HEK293 (cell line): ENCODE measurements at regions not wholly inside any gene's neighbourhood (a gene's known extent, or its start where the extent isn't known, plus 50 kb on each side); places are given as distances from the start of the nearest gene placed in this dataset.
A peak's percentile ranks its signal among the peaks of the same experiment; 100 is the strongest.

ENCODE experiments used
- AEBP2 ChIP-seq: fragments of 450-650 bp; formaldehyde crosslinking; IDR thresholded peaks from 2 replicates; pipeline ENCODE4 v1.5.1; 2016; ENCODE audit warnings: missing biosample characterization, missing genetic modification characterization, borderline replicate concordance
- HOXC10 ChIP-seq: sonication (generic); formaldehyde crosslinking; IDR thresholded peaks from 2 replicates; pipeline ENCODE4 v1.8.1; 2023; ENCODE audit warnings: mild to moderate bottlenecking, missing genetic modification reagents
- ZBTB6 ChIP-seq: fragments of 450-650 bp; formaldehyde crosslinking; IDR thresholded peaks from 2 replicates; pipeline ENCODE4 v1.5.1; 2017; ENCODE audit warnings: missing biosample characterization, missing genetic modification characterization
- ZEB2 ChIP-seq: fragments of 450-650 bp; formaldehyde crosslinking; IDR thresholded peaks from 2 replicates; pipeline ENCODE4 v1.5.1; 2016; ENCODE audit warnings: missing biosample characterization, missing genetic modification characterization
- ZFHX2 ChIP-seq: fragments of 450-650 bp; formaldehyde crosslinking; conservative IDR thresholded peaks from 2 replicates; pipeline ENCODE4 v1.5.1; 2016; ENCODE audit warnings: missing biosample characterization, missing genetic modification characterization
- ZNF132 ChIP-seq: fragments of 450-650 bp; formaldehyde crosslinking; IDR thresholded peaks from 2 replicates; pipeline ENCODE4 v1.5.1; 2017; ENCODE audit warnings: missing biosample characterization, missing genetic modification characterization, borderline replicate concordance
- ZNF157 ChIP-seq: fragments of 450-650 bp; formaldehyde crosslinking; IDR thresholded peaks from 2 replicates; pipeline ENCODE4 v1.5.1; 2016; ENCODE audit warnings: missing biosample characterization, missing genetic modification characterization
- ZNF16 ChIP-seq: fragments of 450-650 bp; formaldehyde crosslinking; IDR thresholded peaks from 2 replicates; pipeline ENCODE4 v1.5.1; 2016; ENCODE audit warnings: low read depth, missing biosample characterization, missing genetic modification characterization
- ZNF174 ChIP-seq: fragments of 450-650 bp; formaldehyde crosslinking; IDR thresholded peaks from 2 replicates; pipeline ENCODE4 v1.5.0; 2017; ENCODE audit warnings: missing biosample characterization, mild to moderate bottlenecking, missing genetic modification characterization
- ZNF202 ChIP-seq: fragments of 450-650 bp; formaldehyde crosslinking; IDR thresholded peaks from 2 replicates; pipeline ENCODE4 v1.5.1; 2016; ENCODE audit warnings: missing biosample characterization, missing genetic modification characterization, borderline replicate concordance
- ZNF214 ChIP-seq: fragments of 450-650 bp; formaldehyde crosslinking; IDR thresholded peaks from 2 replicates; pipeline ENCODE4 v1.5.1; 2017; ENCODE audit warnings: missing biosample characterization, mild to moderate bottlenecking, missing genetic modification characterization, borderline replicate concordance
- ZNF221 ChIP-seq: fragments of 450-650 bp; formaldehyde crosslinking; IDR thresholded peaks from 2 replicates; pipeline ENCODE4 v1.5.1; 2017; ENCODE audit warnings: missing biosample characterization, missing genetic modification characterization, borderline replicate concordance
- ZNF239 ChIP-seq: fragments of 450-650 bp; formaldehyde crosslinking; IDR thresholded peaks from 2 replicates; pipeline ENCODE4 v1.5.1; 2016; ENCODE audit warnings: missing biosample characterization, missing genetic modification characterization
- ZNF266 ChIP-seq: fragments of 450-650 bp; formaldehyde crosslinking; IDR thresholded peaks from 2 replicates; pipeline ENCODE4 v1.5.1; 2016; ENCODE audit warnings: missing biosample characterization, missing genetic modification characterization, low read depth
- ZNF292 ChIP-seq: fragments of 450-650 bp; formaldehyde crosslinking; IDR thresholded peaks from 2 replicates; pipeline ENCODE4 v1.5.1; 2016; ENCODE audit warnings: low read depth, missing biosample characterization, missing genetic modification characterization, borderline replicate concordance
- ZNF302 ChIP-seq: fragments of 450-650 bp; formaldehyde crosslinking; IDR thresholded peaks from 2 replicates; pipeline ENCODE4 v1.5.1; 2016; ENCODE audit warnings: missing biosample characterization, missing genetic modification characterization, low read depth
- ZNF335 ChIP-seq: fragments of 450-650 bp; formaldehyde crosslinking; conservative IDR thresholded peaks from 2 replicates; pipeline ENCODE4 v1.5.1; 2016; ENCODE audit warnings: missing biosample characterization, missing genetic modification characterization
- ZNF518A ChIP-seq: fragments of 450-650 bp; formaldehyde crosslinking; conservative IDR thresholded peaks from 2 replicates; pipeline ENCODE4 v1.5.1; 2016; ENCODE audit warnings: low read depth, missing biosample characterization, missing genetic modification characterization
- ZNF521 ChIP-seq: fragments of 450-650 bp; formaldehyde crosslinking; IDR thresholded peaks from 2 replicates; pipeline ENCODE4 v1.5.1; 2017; ENCODE audit warnings: missing biosample characterization, mild to moderate bottlenecking, missing genetic modification characterization
- ZNF529 ChIP-seq: fragments of 450-650 bp; formaldehyde crosslinking; IDR thresholded peaks from 2 replicates; pipeline ENCODE4 v1.5.1; 2017; ENCODE audit warnings: missing genetic modification characterization, missing biosample characterization; ENCODE audit not compliant: insufficient replicate concordance
- ZNF548 ChIP-seq: fragments of 450-650 bp; formaldehyde crosslinking; IDR thresholded peaks from 2 replicates; pipeline ENCODE4 v1.5.1; 2016; ENCODE audit warnings: missing biosample characterization, missing genetic modification characterization
- ZNF623 ChIP-seq: fragments of 450-650 bp; formaldehyde crosslinking; IDR thresholded peaks from 2 replicates; pipeline ENCODE4 v1.5.1; 2016; ENCODE audit warnings: missing biosample characterization, missing genetic modification characterization
- ZNF639 ChIP-seq: fragments of 450-650 bp; formaldehyde crosslinking; IDR thresholded peaks from 2 replicates; pipeline ENCODE4 v1.5.1; 2016; ENCODE audit warnings: missing biosample characterization, missing genetic modification characterization
- ZNF660 ChIP-seq: fragments of 450-650 bp; IDR thresholded peaks from 2 replicates; pipeline ENCODE4 v1.5.1; 2018; ENCODE audit warnings: missing biosample characterization, mild to moderate bottlenecking, missing genetic modification characterization
- ZNF664 ChIP-seq: fragments of 450-650 bp; formaldehyde crosslinking; IDR thresholded peaks from 2 replicates; pipeline ENCODE4 v1.5.1; 2016; ENCODE audit warnings: missing biosample characterization, missing genetic modification characterization
- ZNF76 ChIP-seq: fragments of 450-650 bp; formaldehyde crosslinking; IDR thresholded peaks from 2 replicates; pipeline ENCODE4; 2016; ENCODE audit warnings: low read depth, missing biosample characterization, missing genetic modification characterization, borderline replicate concordance
- ZNF830 ChIP-seq: fragments of 450-650 bp; IDR thresholded peaks from 2 replicates; pipeline ENCODE4 v1.5.0; 2018; ENCODE audit warnings: missing biosample characterization, missing genetic modification characterization, low read depth, mild to moderate bottlenecking, moderate library complexity
- ZSCAN16 ChIP-seq: fragments of 450-650 bp; formaldehyde crosslinking; IDR thresholded peaks from 2 replicates; pipeline ENCODE4 v1.5.1; 2016; ENCODE audit warnings: missing biosample characterization, missing genetic modification characterization

GRCh38 chr6:27684264-27685211 lies 211.6 kb upstream of the ZNF184 start (continued):
- TF ChIP-seq ZNF214 (tag by site-specific recombination) (no peak), ZNF548 (tag by site-specific recombination) (no peak), ZNF76 (tag by site-specific recombination) (no peak), ZFHX2 (no peak), ZNF518A (tag by site-specific recombination) (0 out of 2 replicates have a peak, but pooled peaks have one; percentile 23), ZNF529 (tag by site-specific recombination) (no peak), ZNF202 (tag by site-specific recombination) (no peak), ZNF830 (tag by site-specific recombination) (no peak), ZNF266 (tag by site-specific recombination) (no peak), ZNF639 (tag by site-specific recombination) (peak; percentile 35; the same call in 1 of the 2 replicates), ZNF660 (tag by site-specific recombination) (peak; percentile 96; the same call in 1 of the 2 replicates), ZNF664 (no peak), ZNF221 (tag by site-specific recombination) (no peak), ZNF16 (no peak), ZNF132 (tag by site-specific recombination) (no peak), ZNF623 (tag by site-specific recombination) (no peak), HOXC10 (no peak), ZNF521 (no peak), ZEB2 (peak; percentile 91), ZSCAN16 (tag by site-specific recombination) (no peak), ZNF157 (tag by site-specific recombination) (no peak), ZNF335 (tag by site-specific recombination) (peak; percentile 73), ZNF239 (tag by site-specific recombination) (no peak), AEBP2 (tag by site-specific recombination) (no peak), ZNF302 (tag by site-specific recombination) (no peak), ZBTB6 (tag by site-specific recombination) (peak; percentile 27; the same call in 1 of the 2 replicates), ZNF292 (tag by site-specific recombination) (no peak), ZNF174 (tag by site-specific recombination) (no peak)
